ENCODE measurements at regions not wholly inside any gene's neighbourhood (a gene's known extent, or its start where the extent isn't known, plus 50 kb on each side); places are given as distances from the start of the nearest gene placed in this dataset.

GRCh38 chr16:77581706-77582105 lies 140.6 kb upstream of the NUDT7 start:
- H3K4me3 ChIP-seq, result no peak overlapping the region
- no peak overlapping the region for H3K27ac ChIP-seq
- no peaks in the 10 kb centered on the region for H3K36me3 ChIP-seq (replicated peaks in 1 of 2; ENCODE audit: insufficient read depth in 1 of 2, low read depth in 2 of 2)
- no peaks in the 10 kb centered on the region for H3K4me1 ChIP-seq
- 24 to 25% methylated on average over 2 of the region's 2 CpGs for WGBS, 2 donors
- no peak for DNase-seq
- no peak for TF ChIP-seq POLR2A (IDR thresholded peaks at IDR 0.05)
- no peak for TF ChIP-seq CTCF (IDR thresholded peaks at IDR 0.05)
- no peak for ATAC-seq
- peaks cover 0 to 4% (median 0%) of the 10 kb centered on the region in 3 donors for H3K9me3 ChIP-seq
- intact Hi-C loops (cut with DNase I), result no loop called here
- no peaks in the 10 kb centered on the region for H3K27me3 ChIP-seq

GRCh38 chr16:77584205-77584859 lies 138.0 kb upstream of the NUDT7 start:
- Histone ChIP-seq H3K4me3 (no peak overlapping the region), H3K9me3 (no peaks in the 10 kb centered on the region), H3K27me3 (no peaks in the 10 kb centered on the region), H3K27ac (no peak overlapping the region), H3K4me1 (no peaks in the 10 kb centered on the region), H3K36me3 (replicated peaks in 1 of 2; ENCODE audit: insufficient read depth in 1 of 2, low read depth in 2 of 2) (no peaks in the 10 kb centered on the region)
- ATAC-seq, result peak; percentile 59
- WGBS, 2 donors, result 27 to 29% methylated on average over 7 of the region's 7 CpGs
- DNase-seq, result peak; percentile 50 to 67 (median 56)
- TF ChIP-seq POLR2A (IDR thresholded peaks at IDR 0.05) (no peak), CTCF (IDR thresholded peaks at IDR 0.05) (peak; percentile 78 to 96 (median 89))
- intact Hi-C loops (cut with DNase I), result no loop called here

GRCh38 chr16:77585379-77586251 lies 136.7 kb upstream of the NUDT7 start:
- ATAC-seq, result no peak
- intact Hi-C loops (cut with DNase I), result loop anchor here (5.0 kb wide), 1 partner anchor 348 kb away; no protein-coding TSS in a partner anchor
- WGBS, 2 donors, result 44 to 69% methylated on average over 15 to 16 of the region's 16 CpGs

GRCh38 chr16:77588389-77588788 lies 133.9 kb upstream of the NUDT7 start:
- H3K36me3 ChIP-seq (replicated peaks in 1 of 2; ENCODE audit: insufficient read depth in 1 of 2, low read depth in 2 of 2), result no peaks in the 10 kb centered on the region
- DNase-seq, result no peak
- ATAC-seq, result no peak
- TF ChIP-seq POLR2A (IDR thresholded peaks at IDR 0.05) (no peak), CTCF (IDR thresholded peaks at IDR 0.05) (no peak)
- no peak overlapping the region for H3K27ac ChIP-seq
- intact Hi-C loops (cut with DNase I), result loop anchor here (5.0 kb wide), 1 partner anchor 351 kb away; no protein-coding TSS in a partner anchor
- H3K27me3 ChIP-seq, result no peaks in the 10 kb centered on the region
- no peaks in the 10 kb centered on the region for H3K4me1 ChIP-seq
- 51 to 66% methylated on average over 3 of the region's 3 CpGs for WGBS, 2 donors
- no peaks in the 10 kb centered on the region for H3K9me3 ChIP-seq
- H3K4me3 ChIP-seq, result no peak overlapping the region

More at GRCh38 chr16:77585379-77586251, 136.7 kb upstream of the NUDT7 start:
- Histone ChIP-seq H3K27ac (no peak overlapping the region), H3K9me3 (no peaks in the 10 kb centered on the region), H3K27me3 (no peaks in the 10 kb centered on the region), H3K4me3 (no peak overlapping the region), H3K4me1 (no peaks in the 10 kb centered on the region), H3K36me3 (replicated peaks in 1 of 2; ENCODE audit: insufficient read depth in 1 of 2, low read depth in 2 of 2) (no peaks in the 10 kb centered on the region)
- no peak for DNase-seq
- no peak for TF ChIP-seq CTCF (IDR thresholded peaks at IDR 0.05)
- TF ChIP-seq POLR2A (IDR thresholded peaks at IDR 0.05), result no peak
